Natural killer cell (primary cell): ENCODE measurements at regions not wholly inside any gene's neighbourhood (a gene's known extent, or its start where the extent isn't known, plus 50 kb on each side); places are given as distances from the start of the nearest gene placed in this dataset.

Experiments used
- ATAC-seq, 3 donors: fragments of 150-1000 bp in 2 of 3; fragments of 200-7000 bp in 1 of 3; cut with Tn5 transposase; 1 replicate in 1 of 3; 2 replicates in 2 of 3; pipeline ENCODE4 v1.10.0; 2021; ENCODE audit warnings: mild to moderate bottlenecking in 2 of 3, moderate library complexity in 2 of 3
- DNase-seq, 2 donors: peaks; one replicate each; pipeline versions ENCODE4 v3.0.0 to v3.0.0-alpha.2; 2013 to 2021; ENCODE audit warnings: mixed read lengths in 1 of 2
- H3K27ac ChIP-seq: one replicate; pipeline ENCODE4 v1.5.1; 2013; ENCODE audit warnings: mild to moderate bottlenecking, low read length
- H3K27me3 ChIP-seq: one replicate; pipeline ENCODE4 v1.6.1; 2013; ENCODE audit warnings: low read length; ENCODE audit not compliant: control insufficient read depth, insufficient read depth
- H3K36me3 ChIP-seq: one replicate; pipeline ENCODE4 v1.6.1; 2013; ENCODE audit warnings: low read length; ENCODE audit not compliant: control insufficient read depth, insufficient read depth
- H3K4me1 ChIP-seq: one replicate; pipeline ENCODE4 v1.6.1; 2013; ENCODE audit warnings: low read length; ENCODE audit not compliant: control insufficient read depth, insufficient read depth
- H3K4me3 ChIP-seq: one replicate; pipeline ENCODE4 v1.5.1; 2013; ENCODE audit warnings: low read length
- H3K9me3 ChIP-seq: one replicate; pipeline ENCODE4 v1.6.1; 2013; ENCODE audit warnings: low read length; ENCODE audit not compliant: control insufficient read depth, insufficient read depth
- H3K27ac Mint-ChIP-seq, 2 donors: one replicate each; pipeline ENCODE4 v1.8.0; 2022; ENCODE audit warnings: mild to moderate bottlenecking in 2 of 2, mixed read lengths in 2 of 2, moderate library complexity in 1 of 2
- H3K27me3 Mint-ChIP-seq, 2 donors: one replicate each; pipeline ENCODE4 v1.8.0; 2022; ENCODE audit warnings: low read depth in 2 of 2, mixed read lengths in 2 of 2
- H3K36me3 Mint-ChIP-seq: one replicate; pipeline ENCODE4 v1.8.0; 2022; ENCODE audit warnings: mixed read lengths
- H3K4me1 Mint-ChIP-seq, 2 donors: one replicate each; pipeline ENCODE4 v1.8.0; 2022; ENCODE audit warnings: mixed read lengths in 2 of 2
- H3K4me3 Mint-ChIP-seq: one replicate; pipeline ENCODE4 v1.8.0; 2022; ENCODE audit warnings: mild to moderate bottlenecking, moderate library complexity, mixed read lengths
- H3K9me3 Mint-ChIP-seq, 2 donors: one replicate each; pipeline ENCODE4 v1.8.0; 2022; ENCODE audit warnings: mixed read lengths in 2 of 2
- WGBS: methylation state at CpG from one replicate; pipeline ENCODE4 v1.1.7; 2013; ENCODE audit warnings: missing lambda C conversion rate; ENCODE audit not compliant: insufficient coverage; 5-methylcytosine and 5-hydroxymethylcytosine counted together
- intact Hi-C: fragments of 100-400 bp; cut with micrococcal nuclease; formaldehyde crosslinking; loops from one replicate; pipeline ENCODE4 v1.14.2; 2022
- TF ChIP-seq, protein P1 (sequence below): fragments of 200-600 bp; IDR thresholded peaks from one replicate; pipeline ENCODE4 v1.8.0; 2022; ENCODE audit warnings: antibody characterized with exemption

DNA sequence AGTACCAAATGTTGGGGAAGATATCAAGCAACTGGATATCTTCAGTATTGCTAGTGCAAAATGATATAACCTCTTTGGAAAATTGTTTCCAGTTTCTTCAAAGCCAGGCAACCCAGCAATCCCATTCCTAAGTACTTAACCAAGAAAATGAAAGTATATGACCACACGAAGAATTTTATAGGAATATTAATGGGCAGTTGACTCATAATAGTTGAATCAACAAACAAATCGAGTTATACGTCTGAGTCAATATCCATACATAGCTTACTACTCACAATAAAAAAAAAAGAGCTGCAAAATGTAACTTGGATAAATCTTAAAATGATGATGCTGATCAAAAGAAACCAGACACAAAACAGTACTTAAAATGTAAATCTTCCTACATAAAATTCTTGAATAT, 810.4 kb downstream of the METTL4 start:
- DNase-seq (no peak), ATAC-seq (no peak)
- Mint-ChIP-seq H3K27ac (no peak overlapping the region), H3K36me3 (no peaks in the 10 kb centered on the region), H3K27me3 (no peaks in the 10 kb centered on the region), H3K4me3 (no peak overlapping the region), H3K9me3 (peaks cover 3 to 9% of the 10 kb centered on the region in 2 donors), H3K4me1 (no peaks in the 10 kb centered on the region)
- H3K36me3 ChIP-seq, result no peaks in the 10 kb centered on the region
- no peak overlapping the region for H3K4me3 ChIP-seq
- no peak overlapping the region for H3K27ac ChIP-seq
- no peaks in the 10 kb centered on the region for H3K27me3 ChIP-seq
- WGBS, result no CpG with 5 or more reads among the region's 3 CpGs
- no peaks in the 10 kb centered on the region for H3K9me3 ChIP-seq
- intact Hi-C loops, result no loop called here
- TF ChIP-seq, protein P1, sequence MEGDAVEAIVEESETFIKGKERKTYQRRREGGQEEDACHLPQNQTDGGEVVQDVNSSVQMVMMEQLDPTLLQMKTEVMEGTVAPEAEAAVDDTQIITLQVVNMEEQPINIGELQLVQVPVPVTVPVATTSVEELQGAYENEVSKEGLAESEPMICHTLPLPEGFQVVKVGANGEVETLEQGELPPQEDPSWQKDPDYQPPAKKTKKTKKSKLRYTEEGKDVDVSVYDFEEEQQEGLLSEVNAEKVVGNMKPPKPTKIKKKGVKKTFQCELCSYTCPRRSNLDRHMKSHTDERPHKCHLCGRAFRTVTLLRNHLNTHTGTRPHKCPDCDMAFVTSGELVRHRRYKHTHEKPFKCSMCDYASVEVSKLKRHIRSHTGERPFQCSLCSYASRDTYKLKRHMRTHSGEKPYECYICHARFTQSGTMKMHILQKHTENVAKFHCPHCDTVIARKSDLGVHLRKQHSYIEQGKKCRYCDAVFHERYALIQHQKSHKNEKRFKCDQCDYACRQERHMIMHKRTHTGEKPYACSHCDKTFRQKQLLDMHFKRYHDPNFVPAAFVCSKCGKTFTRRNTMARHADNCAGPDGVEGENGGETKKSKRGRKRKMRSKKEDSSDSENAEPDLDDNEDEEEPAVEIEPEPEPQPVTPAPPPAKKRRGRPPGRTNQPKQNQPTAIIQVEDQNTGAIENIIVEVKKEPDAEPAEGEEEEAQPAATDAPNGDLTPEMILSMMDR, result no peak
- no peaks in the 10 kb centered on the region for H3K4me1 ChIP-seq

DNA sequence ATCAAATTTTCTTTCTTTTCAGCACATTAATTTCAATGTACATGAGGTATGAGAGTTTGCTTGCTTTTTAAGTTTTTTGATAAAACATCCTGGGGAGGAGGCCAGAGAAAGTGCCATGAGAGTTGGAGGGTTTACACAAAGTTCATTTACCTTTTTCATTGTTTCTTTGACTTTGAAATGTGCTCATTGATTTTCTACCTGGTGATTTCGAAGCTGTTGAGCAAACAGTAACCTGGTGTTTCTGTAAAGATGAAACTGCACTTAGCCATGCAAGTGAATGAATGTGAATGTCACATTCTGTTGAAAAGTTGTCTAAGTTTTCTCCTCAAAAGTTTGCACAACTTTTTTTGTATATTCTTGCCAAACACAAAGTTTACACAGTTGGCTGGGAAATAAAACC, 797.0 kb downstream of the METTL4 start:
- Histone ChIP-seq H3K4me1 (no peaks in the 10 kb centered on the region), H3K36me3 (no peaks in the 10 kb centered on the region), H3K9me3 (no peaks in the 10 kb centered on the region), H3K27me3 (no peaks in the 10 kb centered on the region), H3K4me3 (no peak overlapping the region), H3K27ac (no peak overlapping the region)
- no peak for DNase-seq
- H3K4me3 Mint-ChIP-seq, result no peak overlapping the region
- intact Hi-C loops, result no loop called here
- H3K36me3 Mint-ChIP-seq, result no peaks in the 10 kb centered on the region
- peaks cover 5 to 6% of the 10 kb centered on the region in 2 donors for H3K9me3 Mint-ChIP-seq
- TF ChIP-seq, protein P1, result no peak
- WGBS, result 73% methylated on average over 1 of the region's 1 CpG
- no peak overlapping the region for H3K27ac Mint-ChIP-seq
- H3K4me1 Mint-ChIP-seq, result no peaks in the 10 kb centered on the region
- ATAC-seq, result no peak
- no peaks in the 10 kb centered on the region for H3K27me3 Mint-ChIP-seq

GRCh38 chr18:1777843-1778242, 793.5 kb downstream of the METTL4 start:
- peaks cover 5 to 12% of the 10 kb centered on the region in 2 donors for H3K9me3 Mint-ChIP-seq

More at GRCh38 chr18:1777843-1778242, 793.5 kb downstream of the METTL4 start:
- no peak overlapping the region for H3K4me3 Mint-ChIP-seq
- intact Hi-C loops, result no loop called here
- H3K36me3 ChIP-seq, result no peaks in the 10 kb centered on the region
- H3K9me3 ChIP-seq, result no peaks in the 10 kb centered on the region
- no peak overlapping the region for H3K27ac Mint-ChIP-seq
- ATAC-seq, result no peak
- H3K27me3 ChIP-seq, result no peaks in the 10 kb centered on the region
- no peak for DNase-seq
- H3K4me1 Mint-ChIP-seq, result no peaks in the 10 kb centered on the region
- TF ChIP-seq, protein P1, result no peak
- H3K27me3 Mint-ChIP-seq, result no peaks in the 10 kb centered on the region
- H3K27ac ChIP-seq, result no peak overlapping the region
- no peak overlapping the region for H3K4me3 ChIP-seq
- H3K36me3 Mint-ChIP-seq, result no peaks in the 10 kb centered on the region
- H3K4me1 ChIP-seq, result no peaks in the 10 kb centered on the region
